MM.1S (cell line): ENCODE measurements at regions not wholly inside any gene's neighbourhood (a gene's known extent, or its start where the extent isn't known, plus 50 kb on each side); places are given as distances from the start of the nearest gene placed in this dataset.

ENCODE experiments used
- DNase-seq: peaks from one replicate; pipeline ENCODE4 v3.0.0-alpha.2; 2015
- H2AFZ ChIP-seq: fragments of 300-600 bp; sonication (generic); 2 replicates; pipeline ENCODE4 v1.6.0; 2016; ENCODE audit warnings: antibody characterized with exemption, low read length
- H3F3A ChIP-seq: fragments of 300-600 bp; sonication (generic); 2 replicates; pipeline ENCODE4 v1.6.1; 2016; ENCODE audit warnings: mild to moderate bottlenecking, antibody characterized with exemption, low read length, moderate library complexity, mixed read lengths; ENCODE audit not compliant: insufficient read depth
- H3K27ac ChIP-seq: fragments of 300-600 bp; sonication (generic); 2 replicates; pipeline ENCODE4 v1.5.1; 2016; ENCODE audit warnings: mild to moderate bottlenecking, low read length
- H3K27me3 ChIP-seq: fragments of 300-600 bp; sonication (generic); replicated peaks from 2 replicates; pipeline ENCODE4 v1.6.0; 2016; ENCODE audit warnings: low read length; ENCODE audit not compliant: insufficient read depth
- H3K36me3 ChIP-seq: fragments of 300-600 bp; sonication (generic); replicated peaks from 2 replicates; pipeline ENCODE4 v1.6.1; 2016; ENCODE audit warnings: mild to moderate bottlenecking, low read length, mixed read lengths; ENCODE audit not compliant: insufficient read depth
- H3K4me1 ChIP-seq: fragments of 300-600 bp; sonication (generic); 2 replicates; pipeline ENCODE4 v1.6.1; 2016; ENCODE audit warnings: low read length, mixed read lengths
- H3K4me2 ChIP-seq: fragments of 300-600 bp; sonication (generic); 2 replicates; pipeline ENCODE4 v1.6.0; 2016; ENCODE audit warnings: low read depth, low read length
- H3K4me3 ChIP-seq: fragments of 300-600 bp; sonication (generic); 2 replicates; pipeline ENCODE4 v1.5.1; 2016; ENCODE audit warnings: low read length, mixed read lengths
- H3K79me2 ChIP-seq: fragments of 300-600 bp; sonication (generic); 2 replicates; pipeline ENCODE4 v1.6.1; 2016; ENCODE audit warnings: mixed run types, low read length, mixed read lengths
- H3K9ac ChIP-seq: fragments of 300-600 bp; sonication (generic); 2 replicates; pipeline ENCODE4 v1.6.1; 2016; ENCODE audit warnings: low read length, mixed read lengths
- H3K9me2 ChIP-seq: fragments of 300-600 bp; sonication (generic); replicated peaks from 2 replicates; pipeline ENCODE4 v1.6.1; 2016; ENCODE audit warnings: mild to moderate bottlenecking, low read length, mixed read lengths; ENCODE audit not compliant: insufficient read depth
- H3K9me3 ChIP-seq: fragments of 300-600 bp; sonication (generic); replicated peaks from 2 replicates; pipeline ENCODE4 v1.6.1; 2016; ENCODE audit warnings: mild to moderate bottlenecking, low read length, mixed read lengths; ENCODE audit not compliant: insufficient read depth
- H4K20me1 ChIP-seq: fragments of 300-600 bp; sonication (generic); 2 replicates; pipeline ENCODE4 v1.6.1; 2016; ENCODE audit warnings: mild to moderate bottlenecking, low read length, moderate library complexity, mixed read lengths; ENCODE audit not compliant: insufficient read depth
- EZH2 ChIP-seq: fragments of 300-600 bp; sonication (generic); optimal IDR thresholded peaks from 2 replicates; pipeline ENCODE3; 2017; ENCODE audit warnings: low read depth, mild to moderate bottlenecking, antibody characterized with exemption, low read length, mixed read lengths
- EZH2phosphoT487 ChIP-seq: fragments of 300-600 bp; sonication (generic); IDR thresholded peaks from 2 replicates; pipeline ENCODE4 v1.6.1; 2018; ENCODE audit warnings: antibody characterized with exemption, low read length
- TF ChIP-seq, protein P1 (sequence below): fragments of 300-600 bp; sonication (generic); IDR thresholded peaks from 2 replicates; pipeline ENCODE4 v1.5.1; 2016; ENCODE audit warnings: antibody characterized with exemption, low read length, mixed read lengths

GRCh38 chr2:155755481-155755880 is 577.0 kb downstream of the NR4A2 start:
- H3K36me3 ChIP-seq = no peaks in the 10 kb centered on the region
- TF ChIP-seq, protein P1, sequence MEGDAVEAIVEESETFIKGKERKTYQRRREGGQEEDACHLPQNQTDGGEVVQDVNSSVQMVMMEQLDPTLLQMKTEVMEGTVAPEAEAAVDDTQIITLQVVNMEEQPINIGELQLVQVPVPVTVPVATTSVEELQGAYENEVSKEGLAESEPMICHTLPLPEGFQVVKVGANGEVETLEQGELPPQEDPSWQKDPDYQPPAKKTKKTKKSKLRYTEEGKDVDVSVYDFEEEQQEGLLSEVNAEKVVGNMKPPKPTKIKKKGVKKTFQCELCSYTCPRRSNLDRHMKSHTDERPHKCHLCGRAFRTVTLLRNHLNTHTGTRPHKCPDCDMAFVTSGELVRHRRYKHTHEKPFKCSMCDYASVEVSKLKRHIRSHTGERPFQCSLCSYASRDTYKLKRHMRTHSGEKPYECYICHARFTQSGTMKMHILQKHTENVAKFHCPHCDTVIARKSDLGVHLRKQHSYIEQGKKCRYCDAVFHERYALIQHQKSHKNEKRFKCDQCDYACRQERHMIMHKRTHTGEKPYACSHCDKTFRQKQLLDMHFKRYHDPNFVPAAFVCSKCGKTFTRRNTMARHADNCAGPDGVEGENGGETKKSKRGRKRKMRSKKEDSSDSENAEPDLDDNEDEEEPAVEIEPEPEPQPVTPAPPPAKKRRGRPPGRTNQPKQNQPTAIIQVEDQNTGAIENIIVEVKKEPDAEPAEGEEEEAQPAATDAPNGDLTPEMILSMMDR = no peak
- TF ChIP-seq EZH2 (no peak), EZH2phosphoT487 (no peak)
- no peaks in the 10 kb centered on the region for H4K20me1 ChIP-seq
- no peak for DNase-seq
- no peaks in the 10 kb centered on the region for H3K9me2 ChIP-seq
- H3K27me3 ChIP-seq = no peaks in the 10 kb centered on the region
- no peaks in the 10 kb centered on the region for H3F3A ChIP-seq
- H2AFZ ChIP-seq = no peak overlapping the region
- no peak overlapping the region for H3K27ac ChIP-seq
- no peaks in the 10 kb centered on the region for H3K4me1 ChIP-seq
- H3K9me3 ChIP-seq = no peaks in the 10 kb centered on the region
- no peak overlapping the region for H3K4me2 ChIP-seq
- H3K4me3 ChIP-seq = no peak overlapping the region
- H3K9ac ChIP-seq = no peak overlapping the region
- no peaks in the 10 kb centered on the region for H3K79me2 ChIP-seq

GRCh38 chr2:155748131-155748530 is 584.4 kb downstream of the NR4A2 start:
- no peaks in the 10 kb centered on the region for H3K9me2 ChIP-seq
- no peak for DNase-seq
- H3K4me2 ChIP-seq = no peak overlapping the region
- no peaks in the 10 kb centered on the region for H4K20me1 ChIP-seq
- no peak overlapping the region for H3K27ac ChIP-seq
- H3K27me3 ChIP-seq = no peaks in the 10 kb centered on the region
- H3K9me3 ChIP-seq = no peaks in the 10 kb centered on the region
- no peak for TF ChIP-seq EZH2
- no peak for TF ChIP-seq EZH2phosphoT487
- TF ChIP-seq, protein P1 = no peak
- no peaks in the 10 kb centered on the region for H3K36me3 ChIP-seq
- no peak overlapping the region for H3K4me3 ChIP-seq
- no peak overlapping the region for H2AFZ ChIP-seq
- no peaks in the 10 kb centered on the region for H3F3A ChIP-seq
- H3K4me1 ChIP-seq = no peaks in the 10 kb centered on the region
- H3K79me2 ChIP-seq = no peaks in the 10 kb centered on the region
- H3K9ac ChIP-seq = no peak overlapping the region

DNA sequence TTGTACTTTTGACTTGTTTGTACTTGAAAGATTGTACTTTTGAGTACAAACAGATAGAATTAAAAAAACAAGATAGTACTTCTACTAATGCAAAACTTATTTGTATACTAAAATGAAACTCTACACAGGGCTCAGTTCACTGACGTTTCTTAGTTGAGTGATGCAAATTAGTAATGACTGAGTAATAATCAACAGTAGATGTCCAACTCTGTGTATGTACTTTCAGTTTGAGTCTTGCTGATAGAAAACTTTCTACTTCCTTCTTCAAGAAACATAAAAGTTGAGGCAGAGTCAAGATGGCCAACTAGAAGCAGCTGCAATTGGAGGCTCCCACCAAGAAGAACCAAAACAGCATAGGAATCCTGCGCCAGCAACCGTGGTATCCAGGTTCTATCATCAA is 585.0 kb downstream of the NR4A2 start:
- no peaks in the 10 kb centered on the region for H3K4me1 ChIP-seq
- TF ChIP-seq EZH2 (no peak), EZH2phosphoT487 (no peak)
- TF ChIP-seq, protein P1 = no peak
- no peaks in the 10 kb centered on the region for H3F3A ChIP-seq
- H3K4me2 ChIP-seq = no peak overlapping the region
- no peak overlapping the region for H3K27ac ChIP-seq
- H2AFZ ChIP-seq = no peak overlapping the region
- no peaks in the 10 kb centered on the region for H3K9me2 ChIP-seq
- no peak overlapping the region for H3K9ac ChIP-seq
- H3K4me3 ChIP-seq = no peak overlapping the region
- no peaks in the 10 kb centered on the region for H3K9me3 ChIP-seq
- no peak for DNase-seq
- no peaks in the 10 kb centered on the region for H3K27me3 ChIP-seq
- H4K20me1 ChIP-seq = no peaks in the 10 kb centered on the region
- H3K79me2 ChIP-seq = no peaks in the 10 kb centered on the region
- H3K36me3 ChIP-seq = no peaks in the 10 kb centered on the region
